RWPE2 (cell line): ENCODE measurements at regions not wholly inside any gene's neighbourhood (a gene's known extent, or its start where the extent isn't known, plus 50 kb on each side); places are given as distances from the start of the nearest gene placed in this dataset.
"Not testable (repeated sequence)": the region's sequence is repeated elsewhere in the genome, so short reads cannot be mapped to it uniquely, and the experiment has no call there.

Source experiments
- ATAC-seq: fragments of 200-7000 bp; cut with Tn5 transposase; 3 replicates; pipeline ENCODE4 v1.9.1; 2021; ENCODE audit warnings: low read depth
- DNase-seq: peaks from one replicate; pipeline ENCODE4 v3.0.0-alpha.2; 2020; ENCODE audit warnings: low spot score
- H3K27ac ChIP-seq: fragments of 450-650 bp; 2 replicates; pipeline ENCODE4 v1.5.1; 2017; ENCODE audit warnings: mild to moderate bottlenecking; ENCODE audit not compliant: poor library complexity, severe bottlenecking
- H3K27me3 ChIP-seq: fragments of 250-450 bp; sonication (Bioruptor Pico); 2 replicates; pipeline ENCODE4 v1.5.1; 2021; ENCODE audit warnings: mild to moderate bottlenecking, moderate library complexity; ENCODE audit not compliant: insufficient read depth, poor library complexity, severe bottlenecking
- H3K36me3 ChIP-seq: fragments of 250-450 bp; sonication (Bioruptor Pico); 2 replicates; pipeline ENCODE4 v1.5.1; 2020; ENCODE audit warnings: low read depth, mild to moderate bottlenecking, moderate library complexity
- H3K4me1 ChIP-seq: fragments of 250-450 bp; sonication (Bioruptor Pico); 2 replicates; pipeline ENCODE4 v1.5.1; 2021; ENCODE audit warnings: mild to moderate bottlenecking, moderate library complexity; ENCODE audit not compliant: insufficient read depth, poor library complexity, severe bottlenecking
- H3K4me3 ChIP-seq: fragments of 250-450 bp; sonication (Bioruptor Pico); 2 replicates; pipeline ENCODE4 v1.5.1; 2021; ENCODE audit warnings: mild to moderate bottlenecking, moderate library complexity; ENCODE audit not compliant: severe bottlenecking
- H3K9me3 ChIP-seq: fragments of 250-450 bp; sonication (Bioruptor Pico); 2 replicates; pipeline ENCODE4 v1.5.1; 2021; ENCODE audit warnings: mild to moderate bottlenecking, moderate library complexity; ENCODE audit not compliant: severe bottlenecking
- TF ChIP-seq, protein P1 (sequence below): fragments of 450-650 bp; IDR thresholded peaks from one replicate; pipeline ENCODE4 v1.5.1; 2017; ENCODE audit warnings: mild to moderate bottlenecking, moderate library complexity; ENCODE audit not compliant: poor library complexity, severe bottlenecking

DNA sequence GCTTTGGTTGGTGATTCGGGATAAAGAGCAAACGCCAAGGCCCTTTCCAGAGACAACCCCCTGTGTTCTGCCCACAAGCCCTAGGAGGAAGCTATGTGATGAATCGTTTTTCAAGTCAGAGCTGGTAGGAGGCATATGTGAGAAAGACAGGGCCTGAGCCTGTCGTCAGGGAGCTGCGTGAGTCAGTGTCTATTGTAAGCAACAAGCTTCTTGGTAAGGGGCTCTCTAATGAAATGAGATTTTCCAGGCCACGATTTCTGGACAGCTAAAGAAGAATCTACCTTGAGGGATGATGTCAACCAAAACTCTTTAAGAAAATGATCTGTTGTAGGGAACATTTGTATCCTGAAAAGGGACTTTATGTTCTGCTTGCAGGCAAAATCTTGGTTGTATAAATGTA is 318.9 kb upstream of the IL12A start:
- Histone ChIP-seq H3K9me3 (no peaks in the 10 kb centered on the region), H3K4me1 (no peaks in the 10 kb centered on the region), H3K27me3 (no peaks in the 10 kb centered on the region), H3K36me3 (no peaks in the 10 kb centered on the region), H3K27ac (no peak overlapping the region), H3K4me3 (no peak overlapping the region)
- DNase-seq (no peak), ATAC-seq (no peak)
- TF ChIP-seq, protein P1, sequence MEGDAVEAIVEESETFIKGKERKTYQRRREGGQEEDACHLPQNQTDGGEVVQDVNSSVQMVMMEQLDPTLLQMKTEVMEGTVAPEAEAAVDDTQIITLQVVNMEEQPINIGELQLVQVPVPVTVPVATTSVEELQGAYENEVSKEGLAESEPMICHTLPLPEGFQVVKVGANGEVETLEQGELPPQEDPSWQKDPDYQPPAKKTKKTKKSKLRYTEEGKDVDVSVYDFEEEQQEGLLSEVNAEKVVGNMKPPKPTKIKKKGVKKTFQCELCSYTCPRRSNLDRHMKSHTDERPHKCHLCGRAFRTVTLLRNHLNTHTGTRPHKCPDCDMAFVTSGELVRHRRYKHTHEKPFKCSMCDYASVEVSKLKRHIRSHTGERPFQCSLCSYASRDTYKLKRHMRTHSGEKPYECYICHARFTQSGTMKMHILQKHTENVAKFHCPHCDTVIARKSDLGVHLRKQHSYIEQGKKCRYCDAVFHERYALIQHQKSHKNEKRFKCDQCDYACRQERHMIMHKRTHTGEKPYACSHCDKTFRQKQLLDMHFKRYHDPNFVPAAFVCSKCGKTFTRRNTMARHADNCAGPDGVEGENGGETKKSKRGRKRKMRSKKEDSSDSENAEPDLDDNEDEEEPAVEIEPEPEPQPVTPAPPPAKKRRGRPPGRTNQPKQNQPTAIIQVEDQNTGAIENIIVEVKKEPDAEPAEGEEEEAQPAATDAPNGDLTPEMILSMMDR = no peak

DNA sequence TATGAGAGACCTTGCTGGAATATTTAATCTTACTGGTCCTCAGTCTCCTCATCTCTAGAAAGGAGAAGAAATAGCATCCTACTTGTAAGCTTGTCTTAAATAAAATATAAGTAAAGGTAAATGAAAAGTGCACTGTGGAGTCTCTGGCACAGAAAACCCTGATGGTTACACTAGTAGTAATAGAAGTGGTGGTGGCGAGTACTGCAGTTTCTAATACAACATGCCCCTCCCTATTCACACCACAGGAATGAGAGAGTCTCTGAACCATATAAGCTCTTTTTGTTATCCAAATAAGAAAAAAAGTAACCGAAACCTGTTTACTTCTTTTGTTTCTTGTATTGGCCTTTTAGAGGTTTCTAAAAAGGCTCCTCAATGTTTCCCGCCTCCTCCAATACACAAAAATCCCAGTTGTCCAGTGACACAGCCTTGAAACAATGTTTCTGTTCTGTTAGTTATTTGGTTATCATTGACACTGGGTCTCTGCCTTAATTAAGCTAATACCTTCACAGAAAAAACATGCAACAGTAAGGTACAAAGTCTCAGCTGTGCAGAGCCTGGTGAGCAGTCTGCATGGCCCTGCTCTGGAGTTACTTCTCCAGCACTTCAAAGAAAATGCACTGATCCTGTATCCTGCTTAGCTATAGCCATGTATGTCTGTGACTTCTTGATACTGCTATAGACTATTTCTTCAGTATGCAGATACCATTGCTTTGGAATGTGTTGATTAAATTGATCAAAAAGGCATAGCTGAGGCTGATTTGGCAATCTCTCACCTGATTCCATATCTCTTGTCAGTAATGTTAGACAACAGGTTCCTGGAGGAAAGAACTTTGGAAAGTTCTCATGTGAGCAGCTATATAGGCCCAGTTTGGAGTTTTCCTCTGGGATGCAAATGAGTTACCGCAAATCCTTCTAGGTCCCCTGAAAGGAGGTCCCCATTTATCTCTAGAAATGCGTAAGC is 315.6 kb upstream of the IL12A start:
- DNase-seq (no peak), ATAC-seq (no peak)
- no peaks in the 10 kb centered on the region for H3K36me3 ChIP-seq

DNA sequence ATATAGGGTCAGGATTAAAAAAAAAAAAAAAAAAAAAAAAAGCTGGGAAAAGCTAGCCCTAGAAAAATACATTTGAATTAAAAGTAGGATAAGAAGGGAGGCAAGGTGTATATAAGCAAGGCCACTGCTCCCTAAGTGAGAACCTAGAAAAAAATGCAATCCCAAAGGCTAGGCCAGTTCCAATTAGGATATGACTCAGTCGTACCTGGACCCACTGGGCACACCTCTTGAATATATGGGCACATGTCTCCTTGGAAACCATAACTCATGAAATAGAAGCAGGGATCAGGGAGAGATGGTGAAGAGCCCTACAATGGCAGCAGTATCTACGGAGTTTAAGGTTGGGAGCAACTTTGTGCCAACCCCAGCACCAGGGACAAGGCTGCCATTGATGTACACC is 314.1 kb upstream of the IL12A start:
- Histone ChIP-seq H3K27ac (no peak overlapping the region), H3K4me3 (no peak overlapping the region), H3K36me3 (no peaks in the 10 kb centered on the region), H3K4me1 (no peaks in the 10 kb centered on the region), H3K9me3 (no peaks in the 10 kb centered on the region), H3K27me3 (no peaks in the 10 kb centered on the region)
- ATAC-seq = peak; percentile 40; the same call in 1 of the 3 replicates
- DNase-seq = no peak
- TF ChIP-seq, protein P1 = no peak

More for the DNA sequence above, 315.6 kb upstream of the IL12A start:
- Histone ChIP-seq H3K4me1 (no peaks in the 10 kb centered on the region), H3K27ac (no peak overlapping the region), H3K27me3 (no peaks in the 10 kb centered on the region), H3K4me3 (no peak overlapping the region), H3K9me3 (no peaks in the 10 kb centered on the region)
- TF ChIP-seq, protein P1 = peak; percentile 5

DNA sequence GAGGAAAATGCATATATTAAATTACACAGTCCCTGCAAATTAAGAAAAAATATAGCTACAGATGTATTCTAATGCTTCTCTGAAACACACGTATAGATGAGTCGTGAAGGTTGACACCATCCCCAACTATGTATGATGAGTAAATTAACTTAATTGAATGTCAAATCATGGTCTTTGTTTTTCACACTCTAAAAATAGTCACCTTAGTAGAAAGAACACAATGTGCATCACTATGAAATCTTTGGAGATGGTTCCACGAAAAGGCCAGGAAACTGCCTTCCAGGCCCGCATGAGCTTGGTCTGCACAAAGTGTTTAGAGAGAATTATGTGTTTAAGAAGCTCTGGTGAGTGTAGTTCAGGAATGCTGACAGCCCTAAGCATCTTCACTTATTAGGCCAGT is 313.4 kb upstream of the IL12A start:
- Histone ChIP-seq H3K27me3 (no peaks in the 10 kb centered on the region), H3K4me1 (no peaks in the 10 kb centered on the region), H3K36me3 (no peaks in the 10 kb centered on the region), H3K9me3 (no peaks in the 10 kb centered on the region), H3K4me3 (no peak overlapping the region), H3K27ac (no peak overlapping the region)
- DNase-seq = no peak
- no peak for ATAC-seq
- TF ChIP-seq, protein P1 = no peak

DNA sequence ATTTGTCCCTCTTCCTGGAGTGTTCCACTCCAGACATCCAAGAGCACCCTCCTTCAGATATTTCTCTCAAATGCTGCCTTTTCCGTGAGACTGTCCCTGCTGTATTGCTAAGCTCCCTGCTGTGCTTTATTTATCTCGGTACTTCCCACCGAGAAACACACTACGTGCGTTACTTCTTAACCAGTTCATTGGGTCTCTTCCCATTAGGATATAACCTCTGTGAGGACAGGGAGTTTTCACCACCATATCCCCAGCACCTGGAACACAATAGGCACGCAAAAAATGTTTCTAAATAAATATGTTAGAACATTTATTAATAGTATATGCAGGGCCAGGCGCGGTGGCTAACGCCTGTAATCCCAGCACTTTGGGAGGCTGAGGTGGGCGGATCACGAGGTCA is 308.7 kb upstream of the IL12A start:
- DNase-seq (no peak), ATAC-seq (no peak)
- Histone ChIP-seq H3K27me3 (no peaks in the 10 kb centered on the region), H3K36me3 (no peaks in the 10 kb centered on the region), H3K9me3 (no peaks in the 10 kb centered on the region), H3K4me3 (no peak overlapping the region), H3K27ac (no peak overlapping the region), H3K4me1 (no peaks in the 10 kb centered on the region)
- TF ChIP-seq, protein P1 = no peak

DNA sequence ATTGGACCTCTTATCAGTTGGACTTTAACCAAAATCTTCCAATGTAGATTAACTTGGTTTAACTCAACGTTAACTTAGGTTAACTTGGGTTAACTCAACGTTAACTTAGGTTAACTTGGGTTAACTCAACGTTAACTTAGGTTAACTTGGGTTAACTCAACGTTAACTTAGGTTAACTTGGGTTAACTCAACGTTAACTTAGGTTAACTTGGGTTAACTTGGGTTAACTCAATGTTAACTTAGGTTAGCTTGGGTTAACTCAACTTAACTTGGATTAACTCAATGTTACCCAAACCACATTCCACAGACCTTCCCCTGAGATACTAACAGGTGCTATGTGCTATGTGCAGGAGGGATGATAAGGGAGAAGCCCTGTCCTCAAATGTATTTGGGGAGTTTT is 306.9 kb upstream of the IL12A start:
- ATAC-seq, H3K27me3 ChIP-seq, DNase-seq: not testable (repeated sequence)

More for the DNA sequence above, 306.9 kb upstream of the IL12A start:
- H3K9me3 ChIP-seq, H3K4me3 ChIP-seq, H3K36me3 ChIP-seq, H3K27ac ChIP-seq, H3K4me1 ChIP-seq: not testable (repeated sequence)
